Fibroblast of skin of left biceps (primary cell): ENCODE measurements at regions not wholly inside any gene's neighbourhood (a gene's known extent, or its start where the extent isn't known, plus 50 kb on each side); places are given as distances from the start of the nearest gene placed in this dataset.
"Not testable (repeated sequence)": the region's sequence is repeated elsewhere in the genome, so short reads cannot be mapped to it uniquely, and the experiment has no call there.

Experiments
- DNase-seq, 2 experiments: peaks; one replicate each; pipeline ENCODE4 v3.0.0-alpha.2; 2013; ENCODE audit warnings: low read depth in 2 of 2

- not testable (repeated sequence) for DNase-seq
Observed at GRCh38 chr3:36187197-36187596, 193.1 kb upstream of the STAC start.

- no peak for DNase-seq
Observed at GRCh38 chr3:36192901-36193300, 187.4 kb upstream of the STAC start.

- DNase-seq, result no peak
Observed at GRCh38 chr3:36193448-36193847, 186.9 kb upstream of the STAC start.

DNA sequence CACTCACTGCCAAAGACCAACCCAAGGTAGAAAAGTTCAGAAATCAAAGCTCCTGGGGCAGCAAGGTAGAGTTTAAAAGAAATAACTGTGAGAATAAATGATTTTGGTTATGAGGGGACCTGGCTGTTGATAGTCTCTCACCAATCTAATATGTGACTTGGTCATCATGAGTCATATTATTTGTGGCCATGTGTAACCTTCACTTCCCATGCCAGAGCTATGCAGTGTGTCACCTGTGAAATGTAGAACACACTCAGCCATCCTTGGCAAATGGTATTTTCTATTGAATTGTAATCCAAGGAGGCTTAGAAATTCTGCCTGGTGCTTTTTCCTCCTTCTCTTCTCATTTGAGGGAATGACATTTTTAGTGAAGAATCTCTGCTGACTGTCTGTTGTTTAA, 184.2 kb upstream of the STAC start:
- no peak for DNase-seq

- no peak for DNase-seq
Observed at GRCh38 chr3:36197151-36197550, 183.2 kb upstream of the STAC start.

DNA sequence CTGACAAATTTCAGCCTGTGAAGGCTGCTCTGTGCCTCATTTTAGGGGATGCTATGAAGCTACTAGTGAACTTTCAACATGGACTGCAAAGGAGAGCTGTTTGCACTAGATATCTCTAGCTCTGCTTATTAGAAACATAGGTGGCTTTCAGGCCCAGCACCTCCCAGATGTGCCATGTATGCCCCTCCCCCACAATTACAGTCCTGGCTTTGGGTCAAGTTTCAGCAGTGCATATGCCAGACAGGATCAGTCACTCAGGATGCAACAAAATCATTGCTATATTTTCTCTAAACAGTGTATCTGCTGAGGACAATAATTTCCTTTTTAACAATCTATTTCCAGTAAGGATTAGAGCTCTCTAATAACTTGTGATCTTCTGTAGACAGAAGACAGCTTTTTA, 178.8 kb upstream of the STAC start:
- DNase-seq, result no peak

DNA sequence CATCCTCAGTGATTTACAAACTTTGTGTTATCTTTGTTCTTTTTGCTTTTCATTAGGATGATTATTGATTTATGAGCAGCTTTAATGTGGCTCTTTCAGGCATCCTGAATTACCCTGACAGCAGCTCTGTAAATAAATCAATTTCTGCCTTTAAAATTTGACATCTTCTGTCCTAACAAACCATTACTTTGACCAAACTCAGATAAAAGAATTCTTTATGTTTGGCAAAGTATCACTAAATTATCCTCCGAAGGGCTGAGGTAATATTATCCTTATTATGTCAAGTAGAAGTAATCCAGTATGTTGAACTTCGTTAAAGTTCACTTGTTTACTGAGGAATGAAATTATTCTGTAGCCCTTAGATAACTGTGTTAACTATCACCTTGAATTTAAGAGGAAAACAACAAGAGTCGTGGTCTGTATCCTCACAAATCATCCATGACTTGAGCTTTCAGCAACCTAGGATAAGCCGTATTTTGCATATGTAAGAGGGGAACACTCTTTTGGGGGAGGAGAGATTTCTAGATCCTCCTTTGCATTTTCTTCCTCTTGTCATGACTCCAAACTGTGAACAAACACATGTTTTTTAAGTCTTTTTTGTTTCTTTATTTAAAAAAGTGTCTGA, 173.2 kb upstream of the STAC start:
- no peak for DNase-seq

GRCh38 chr3:36210840-36211651, 169.3 kb upstream of the STAC start:
- DNase-seq, result no peak

DNA sequence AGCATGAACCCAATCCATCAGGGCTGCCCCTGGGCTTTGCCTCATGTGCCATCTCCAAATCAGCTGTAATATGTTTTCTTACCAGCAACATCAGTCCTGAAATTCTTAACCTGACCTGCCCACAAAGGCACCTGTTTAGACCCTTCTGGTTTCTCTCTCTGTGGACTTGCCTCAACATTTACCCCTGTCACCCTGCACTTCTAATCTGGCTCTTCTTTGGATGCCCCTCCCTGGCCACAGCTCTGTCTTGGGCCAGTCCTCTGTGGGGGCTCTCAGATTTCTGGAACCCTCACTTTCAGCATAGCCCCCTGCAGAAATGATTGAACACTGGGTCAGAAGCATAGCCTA, 168.7 kb upstream of the STAC start:
- no peak for DNase-seq

- DNase-seq, result peak; percentile 47 to 48
Observed at GRCh38 chr3:36212251-36212650, 168.1 kb upstream of the STAC start.

DNA sequence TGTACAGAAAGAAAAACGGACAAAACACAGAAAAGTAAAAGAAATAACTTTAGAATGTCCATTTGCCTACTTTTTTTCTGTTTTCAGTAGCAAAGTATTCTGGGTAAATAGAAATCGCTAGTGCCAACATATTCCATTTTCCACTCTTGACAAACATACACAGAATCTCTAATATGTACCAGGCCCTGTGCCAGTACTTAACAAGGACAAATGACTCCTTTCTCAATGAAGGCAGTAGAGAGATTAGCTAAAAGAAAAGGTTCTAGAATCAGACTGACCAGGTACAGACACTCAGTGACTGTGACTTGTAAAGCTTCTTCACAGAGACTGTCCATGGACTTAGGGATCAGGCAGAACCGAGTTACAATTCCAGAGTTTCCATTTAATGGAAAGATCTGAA, 165.8 kb upstream of the STAC start:
- no peak for DNase-seq

- DNase-seq, result no peak
Observed at GRCh38 chr3:36215241-36215640, 165.1 kb upstream of the STAC start.

- peak; percentile 42 to 47 for DNase-seq
Observed at GRCh38 chr3:36219398-36219797, 160.9 kb upstream of the STAC start.

- DNase-seq, result no peak
Observed at GRCh38 chr3:36220173-36220572, 160.1 kb upstream of the STAC start.

GRCh38 chr3:36221975-36222374, 158.3 kb upstream of the STAC start:
- no peak for DNase-seq

GRCh38 chr3:36227980-36228379, 152.3 kb upstream of the STAC start:
- no peak for DNase-seq

GRCh38 chr3:36229496-36229895, 150.8 kb upstream of the STAC start:
- DNase-seq, result no peak

- no peak for DNase-seq
Observed at GRCh38 chr3:36232797-36233489, 147.4 kb upstream of the STAC start.

DNA sequence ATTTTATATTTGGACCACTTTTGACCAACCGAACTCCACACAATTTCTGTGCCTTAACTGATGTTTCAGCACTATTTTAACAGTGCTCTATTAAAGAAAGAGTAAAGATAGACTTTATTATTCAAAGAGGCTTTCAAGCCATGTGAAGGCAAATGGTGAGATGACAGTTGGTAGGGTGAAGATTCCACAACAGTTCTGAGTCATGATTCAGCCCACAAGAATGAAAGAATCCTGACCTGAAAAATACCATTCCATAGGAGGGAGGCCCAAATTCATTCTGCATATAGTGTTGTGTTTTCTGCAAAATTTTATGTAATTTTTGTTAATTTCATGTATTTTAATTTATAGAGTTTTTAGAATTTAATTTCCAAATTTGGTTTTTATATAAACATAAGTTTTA, 135.6 kb upstream of the STAC start:
- DNase-seq, result peak; percentile 14 to 24

DNA sequence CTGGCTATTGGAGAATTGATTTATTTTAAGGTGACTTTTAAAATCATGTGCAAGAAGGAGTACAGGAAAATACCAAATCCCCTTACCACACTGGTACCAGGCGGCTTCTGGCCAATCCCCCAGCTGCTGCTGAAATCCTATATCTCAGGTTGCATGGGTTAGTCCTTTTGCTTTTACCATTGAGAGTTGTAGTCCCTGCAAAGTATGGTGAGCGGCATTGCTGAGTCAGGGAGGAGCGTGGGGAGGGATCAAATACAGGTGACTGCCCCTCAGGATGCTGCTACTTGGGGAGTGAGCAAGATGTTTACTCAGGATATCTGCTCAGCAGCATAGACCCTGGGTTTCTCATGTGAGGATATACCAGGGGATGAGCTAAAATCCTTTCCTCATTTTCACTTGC, 131.9 kb upstream of the STAC start:
- DNase-seq, result no peak

- no peak for DNase-seq
Observed at GRCh38 chr3:36250191-36250590, 130.1 kb upstream of the STAC start.

DNA sequence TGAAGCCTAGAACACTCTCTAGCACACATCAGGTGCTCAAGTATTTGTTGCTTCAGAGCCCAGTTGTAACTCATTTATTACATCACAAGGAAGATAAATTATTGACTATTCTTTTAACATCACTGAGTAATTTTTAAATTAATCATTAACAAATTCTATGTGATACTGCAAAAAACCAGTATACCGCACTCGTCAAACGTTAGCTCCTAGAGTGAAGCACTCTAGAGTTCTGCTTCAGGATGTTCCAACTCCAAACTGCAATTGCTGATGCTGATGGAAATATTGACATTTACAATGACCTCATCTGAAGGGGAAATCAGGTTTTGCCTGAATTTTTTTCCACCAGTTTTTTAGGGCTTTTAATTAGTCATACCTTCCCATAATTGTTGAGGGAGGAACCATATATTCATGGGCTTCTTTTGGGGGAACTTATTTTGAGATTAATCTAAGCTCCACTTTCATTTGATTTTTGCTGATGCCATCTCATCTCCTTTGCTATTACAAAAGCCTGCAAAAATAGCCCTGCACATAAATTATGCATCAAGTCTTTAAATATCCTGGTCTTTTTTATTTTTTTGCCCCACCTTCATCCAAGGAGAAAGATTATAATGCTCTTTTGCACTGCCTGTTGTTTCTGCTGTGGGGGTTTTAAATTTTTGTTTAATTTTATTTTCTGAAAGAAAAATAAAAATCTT, 123.0 kb upstream of the STAC start:
- no peak for DNase-seq
